Left ventricle myocardium inferior (tissue), 1 donor: ENCODE measurements at regions not wholly inside any gene's neighbourhood (a gene's known extent, or its start where the extent isn't known, plus 50 kb on each side); places are given as distances from the start of the nearest gene placed in this dataset.

Experiments
- DNase-seq: peaks from one replicate; pipeline ENCODE4 v3.0.0-alpha.2; 2020
- H3K27ac ChIP-seq: fragments of 200-600 bp; replicated peaks from 2 replicates; pipeline ENCODE4 v1.8.0; 2021
- H3K27me3 ChIP-seq: fragments of 200-600 bp; 2 replicates; pipeline ENCODE4 v1.8.0; 2021; ENCODE audit warnings: low read depth
- H3K36me3 ChIP-seq: fragments of 200-600 bp; 2 replicates; pipeline ENCODE4 v1.8.0; 2021
- H3K4me1 ChIP-seq: fragments of 200-600 bp; 2 replicates; pipeline ENCODE4 v1.8.0; 2021
- H3K4me3 ChIP-seq: fragments of 200-600 bp; 2 replicates; pipeline ENCODE4 v1.8.0; 2021; ENCODE audit warnings: mild to moderate bottlenecking, moderate library complexity
- H3K9me3 ChIP-seq: fragments of 200-600 bp; replicated peaks from 2 replicates; pipeline ENCODE4 v1.8.0; 2021
- CTCF ChIP-seq: fragments of 200-600 bp; IDR thresholded peaks from 2 replicates; pipeline ENCODE4 v1.8.0; 2021; ENCODE audit warnings: antibody characterized with exemption, mild to moderate bottlenecking, borderline replicate concordance
- intact Hi-C: fragments of 100-400 bp; cut with micrococcal nuclease; formaldehyde crosslinking; loops from one replicate; pipeline ENCODE4 v1.11.0; 2022
- donor health status: DM: no; HTN: yes; CAD: no; lungs with severe emphysema.

GRCh38 chr4:54901202-54901601, 224.2 kb downstream of the KDR start:
- Histone ChIP-seq H3K27me3 (no peaks in the 10 kb centered on the region), H3K36me3 (no peaks in the 10 kb centered on the region), H3K9me3 (peaks cover 12% of the 10 kb centered on the region), H3K4me3 (no peak overlapping the region), H3K4me1 (no peaks in the 10 kb centered on the region), H3K27ac (no peak overlapping the region)
- intact Hi-C loops = no loop called here
- no peak for DNase-seq
- TF ChIP-seq CTCF = no peak

GRCh38 chr4:54898656-54899340, 226.6 kb downstream of the KDR start:
- H3K4me1 ChIP-seq = no peaks in the 10 kb centered on the region
- H3K27ac ChIP-seq = no peak overlapping the region
- intact Hi-C loops = no loop called here
- no peaks in the 10 kb centered on the region for H3K27me3 ChIP-seq
- no peak overlapping the region for H3K4me3 ChIP-seq
- H3K9me3 ChIP-seq = peaks cover 13% of the 10 kb centered on the region
- TF ChIP-seq CTCF = no peak
- no peaks in the 10 kb centered on the region for H3K36me3 ChIP-seq
- no peak for DNase-seq

- DNase-seq = no peak
- Histone ChIP-seq H3K27ac (no peak overlapping the region), H3K27me3 (no peaks in the 10 kb centered on the region), H3K36me3 (no peaks in the 10 kb centered on the region), H3K9me3 (peaks cover 13% of the 10 kb centered on the region), H3K4me3 (no peak overlapping the region), H3K4me1 (no peaks in the 10 kb centered on the region)
- no peak for TF ChIP-seq CTCF
- intact Hi-C loops = no loop called here
These were observed 227.3 kb downstream of the KDR start for GRCh38 chr4:54898056-54898562.

- H3K9me3 ChIP-seq = peaks cover 13% of the 10 kb centered on the region
- H3K4me3 ChIP-seq = no peak overlapping the region
- H3K27me3 ChIP-seq = no peaks in the 10 kb centered on the region
- no peak overlapping the region for H3K27ac ChIP-seq
- intact Hi-C loops = no loop called here
- H3K4me1 ChIP-seq = no peaks in the 10 kb centered on the region
- no peak for DNase-seq
- H3K36me3 ChIP-seq = no peaks in the 10 kb centered on the region
- no peak for TF ChIP-seq CTCF
These were observed 227.8 kb downstream of the KDR start for GRCh38 chr4:54897590-54897989.

GRCh38 chr4:54882616-54883015, 224.9 kb downstream of the KIT start:
- Histone ChIP-seq H3K4me3 (no peak overlapping the region), H3K27ac (no peak overlapping the region), H3K36me3 (no peaks in the 10 kb centered on the region), H3K4me1 (no peaks in the 10 kb centered on the region), H3K27me3 (no peaks in the 10 kb centered on the region), H3K9me3 (no peaks in the 10 kb centered on the region)
- intact Hi-C loops = no loop called here
- no peak for DNase-seq
- no peak for TF ChIP-seq CTCF
